ENCODE measurements at regions not wholly inside any gene's neighbourhood (a gene's known extent, or its start where the extent isn't known, plus 50 kb on each side); places are given as distances from the start of the nearest gene placed in this dataset.

GRCh38 chr6:104608101-104608500 lies 251.6 kb downstream of the HACE1 start:
- H3K36me3 ChIP-seq: no peaks in the 10 kb centered on the region
- FAIRE-seq (no peak), ATAC-seq (no peak), DNase-seq (no peak)
- no peak overlapping the region for H3K4me3 ChIP-seq
- intact Hi-C loops (cut with DNase I): no loop called here
- no peak for TF ChIP-seq CTCF (IDR thresholded peaks at IDR 0.05)
- H3K9me3 ChIP-seq: no peaks in the 10 kb centered on the region
- no peaks in the 10 kb centered on the region for H3K27me3 ChIP-seq
- no peak overlapping the region for H3K27ac ChIP-seq
- WGBS, 2 donors: 92 to 94% methylated on average over 5 of the region's 5 CpGs
- H3K4me1 ChIP-seq: no peaks in the 10 kb centered on the region

GRCh38 chr6:104607501-104607900 lies 252.2 kb downstream of the HACE1 start:
- TF ChIP-seq CTCF (IDR thresholded peaks at IDR 0.05): no peak
- no peak for FAIRE-seq
- Histone ChIP-seq H3K4me3 (no peak overlapping the region), H3K9me3 (no peaks in the 10 kb centered on the region), H3K36me3 (no peaks in the 10 kb centered on the region), H3K4me1 (no peaks in the 10 kb centered on the region), H3K27me3 (no peaks in the 10 kb centered on the region), H3K27ac (no peak overlapping the region)
- intact Hi-C loops (cut with DNase I): no loop called here
- 36 to 46% methylated on average over 1 of the region's 1 CpG for WGBS, 2 donors
- no peak for ATAC-seq
- no peak for DNase-seq

- DNase-seq (no peak), ATAC-seq (no peak), FAIRE-seq (no peak)
- Histone ChIP-seq H3K4me1 (no peaks in the 10 kb centered on the region), H3K36me3 (no peaks in the 10 kb centered on the region), H3K27ac (no peak overlapping the region), H3K9me3 (no peaks in the 10 kb centered on the region), H3K27me3 (no peaks in the 10 kb centered on the region), H3K4me3 (no peak overlapping the region)
- 74 to 84% methylated on average over 1 of the region's 1 CpG for WGBS, 2 donors
- no peak for TF ChIP-seq CTCF (IDR thresholded peaks at IDR 0.05)
- intact Hi-C loops (cut with DNase I): no loop called here
These were observed 253.4 kb downstream of the HACE1 start for GRCh38 chr6:104606361-104606760.

- H3K4me1 ChIP-seq: no peaks in the 10 kb centered on the region
- no peaks in the 10 kb centered on the region for H3K27me3 ChIP-seq
- no peak for ATAC-seq
- intact Hi-C loops (cut with DNase I): no loop called here
- no peak overlapping the region for H3K27ac ChIP-seq
- no peaks in the 10 kb centered on the region for H3K36me3 ChIP-seq
- H3K4me3 ChIP-seq: no peak overlapping the region
- no peaks in the 10 kb centered on the region for H3K9me3 ChIP-seq
- DNase-seq: no peak
- TF ChIP-seq CTCF (IDR thresholded peaks at IDR 0.05): no peak
- WGBS, 2 donors: 65 to 79% methylated on average over 2 of the region's 2 CpGs
- no peak for FAIRE-seq
These were observed 255.0 kb downstream of the HACE1 start for GRCh38 chr6:104604685-104605084.

- no peaks in the 10 kb centered on the region for H3K27me3 ChIP-seq
- intact Hi-C loops (cut with DNase I): no loop called here
- H3K36me3 ChIP-seq: no peaks in the 10 kb centered on the region
- TF ChIP-seq CTCF (IDR thresholded peaks at IDR 0.05): no peak
- H3K9me3 ChIP-seq: no peaks in the 10 kb centered on the region
- WGBS, 2 donors: 89 to 95% methylated on average over 1 of the region's 1 CpG
- no peaks in the 10 kb centered on the region for H3K4me1 ChIP-seq
- FAIRE-seq (no peak), ATAC-seq (no peak), DNase-seq (no peak)
- no peak overlapping the region for H3K4me3 ChIP-seq
- no peak overlapping the region for H3K27ac ChIP-seq
These were observed 256.5 kb downstream of the HACE1 start for GRCh38 chr6:104603108-104603745.

Data from pancreas (tissue), 10 donors.